HT1080 (cell line): ENCODE measurements at regions not wholly inside any gene's neighbourhood (a gene's known extent, or its start where the extent isn't known, plus 50 kb on each side); places are given as distances from the start of the nearest gene placed in this dataset.
A peak's percentile ranks its signal among the peaks of the same experiment; 100 is the strongest.

ENCODE experiments used
- DNase-seq: peaks from one replicate; pipeline ENCODE4 v3.0.0-alpha.2; 2015; ENCODE audit warnings: low read depth

DNA sequence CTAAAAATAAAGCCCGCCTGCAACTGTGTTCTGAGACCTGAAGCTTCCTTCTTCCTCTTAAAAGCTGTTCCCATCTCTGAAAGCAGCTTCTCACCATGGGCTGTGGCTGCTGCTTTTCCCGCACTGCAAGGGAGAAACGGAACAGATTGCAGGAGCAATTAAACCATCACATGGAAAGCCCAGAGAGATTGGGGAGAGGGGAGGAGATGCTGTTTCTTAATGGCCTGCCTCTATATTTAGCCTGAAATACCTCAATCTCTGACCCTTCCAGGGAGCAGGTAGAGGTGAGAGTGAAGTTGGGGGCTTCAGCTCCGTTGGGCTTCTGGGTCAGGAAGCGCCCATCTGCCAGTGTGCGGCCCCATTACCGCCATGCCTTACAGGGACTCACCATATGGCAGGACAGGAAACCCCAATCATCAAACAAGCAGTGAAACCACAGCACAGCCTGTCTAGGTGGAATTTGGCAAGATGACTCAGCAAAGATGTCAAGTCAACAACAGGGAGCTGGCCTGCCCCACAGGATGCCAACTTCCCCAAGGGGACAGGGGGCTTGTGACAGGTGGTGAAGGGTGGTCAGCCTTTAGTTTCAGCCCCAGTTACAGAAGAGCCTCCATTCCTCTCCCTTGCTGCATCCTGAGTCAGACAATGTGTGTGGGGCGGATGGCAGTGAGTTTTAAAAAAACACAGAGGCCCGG is 286.6 kb upstream of the CCL2 start:
- peak; percentile 78 for DNase-seq

DNA sequence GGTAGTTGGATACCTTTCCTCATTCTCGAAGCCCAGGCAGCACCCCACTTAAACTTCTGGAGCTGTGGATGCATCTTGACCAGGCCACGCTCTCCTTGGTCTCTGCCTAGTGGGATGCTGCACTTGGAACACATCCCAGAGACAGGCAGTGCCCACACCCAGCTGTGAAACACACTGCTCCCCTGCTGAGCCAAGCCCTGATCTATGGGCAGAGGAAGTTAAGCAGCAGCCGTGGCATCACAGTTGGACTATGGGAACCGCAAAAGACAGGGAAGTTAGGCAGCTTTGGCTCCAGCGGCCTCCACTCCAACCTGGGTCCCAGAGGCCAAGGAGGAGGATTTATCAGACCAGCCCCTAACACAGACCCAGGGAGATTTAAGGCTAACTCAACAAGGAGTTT is 284.8 kb upstream of the CCL2 start:
- DNase-seq = peak; percentile 40

- no peak for DNase-seq
Observed at GRCh38 chr17:33972763-33973162, 282.3 kb upstream of the CCL2 start.

GRCh38 chr17:33973491-33973890 is 281.6 kb upstream of the CCL2 start:
- no peak for DNase-seq

DNA sequence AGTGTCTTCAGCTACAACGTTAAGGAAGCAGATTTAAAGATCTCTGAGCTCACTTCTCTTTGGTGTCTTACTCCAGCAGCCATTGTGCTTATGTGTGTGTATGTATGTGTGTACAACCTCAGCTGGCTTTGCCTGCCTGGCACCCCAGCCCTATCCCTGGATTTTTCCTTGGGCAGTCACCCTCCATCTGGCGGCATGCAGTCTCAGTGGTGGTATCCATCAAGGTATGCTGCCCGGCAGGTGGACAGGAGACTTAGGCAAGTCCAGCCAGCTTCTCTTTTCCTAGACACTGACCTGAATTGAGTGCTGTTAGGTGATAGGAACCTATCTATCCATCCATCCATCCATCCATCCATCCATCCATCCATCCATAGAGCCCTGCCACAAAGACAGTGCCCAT is 280.8 kb upstream of the CCL2 start:
- no peak for DNase-seq

DNA sequence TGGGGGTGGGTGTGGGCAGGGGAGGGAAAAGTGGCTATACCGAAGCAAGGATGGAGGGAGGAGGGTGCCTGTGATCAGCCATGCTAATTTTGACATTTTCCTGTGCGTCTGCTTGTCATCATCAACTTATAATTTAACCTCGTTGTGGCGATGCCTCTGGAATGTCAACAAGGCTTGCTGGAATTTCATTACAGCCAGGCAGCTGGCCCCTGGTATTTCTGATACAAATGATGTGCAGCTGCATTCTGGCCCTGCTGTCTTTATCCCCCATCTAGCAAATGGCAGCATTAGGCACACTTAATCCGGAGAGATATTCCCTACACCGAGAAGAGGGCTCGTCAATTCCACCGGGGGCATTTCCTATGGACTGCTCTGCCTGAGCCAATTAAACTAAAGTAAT is 278.3 kb upstream of the CCL2 start:
- no peak for DNase-seq

DNA sequence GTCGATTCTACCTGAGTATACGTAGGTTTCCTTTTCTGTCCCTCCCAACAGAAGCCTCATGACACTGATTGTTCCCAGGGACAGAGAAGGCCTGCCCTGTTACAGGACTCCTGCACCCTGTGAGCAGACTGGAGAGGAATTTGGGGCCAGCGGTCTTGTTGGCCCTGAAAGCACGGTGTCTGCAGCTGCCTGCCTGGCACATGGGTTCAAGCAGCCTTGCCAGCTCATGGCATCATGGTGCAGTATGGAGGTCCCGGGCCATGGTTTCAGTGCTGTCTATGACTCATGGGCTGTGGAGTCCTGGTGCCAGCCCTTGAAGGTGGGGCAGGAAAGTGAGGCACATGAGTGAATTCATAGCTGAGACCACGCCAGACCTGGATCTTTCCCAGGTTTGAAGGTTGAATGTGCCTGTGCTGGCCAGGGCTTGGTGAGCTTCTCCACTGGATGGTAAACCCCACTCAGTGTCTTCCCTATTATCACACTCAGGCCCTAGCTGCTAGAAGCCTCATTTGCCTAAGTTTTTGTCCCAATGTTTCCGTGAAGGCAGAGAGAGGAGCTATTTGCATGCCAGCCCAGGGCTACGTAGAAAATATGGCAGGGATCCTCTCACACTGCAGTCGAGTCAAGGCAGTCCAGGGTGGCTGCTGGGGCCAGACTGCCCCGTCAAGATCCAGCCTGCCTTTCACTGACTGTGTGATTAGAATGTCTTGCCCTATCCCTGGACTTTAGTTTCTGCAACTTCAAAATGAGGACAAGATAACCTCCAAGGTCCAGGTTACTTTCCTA is 277.2 kb upstream of the CCL2 start:
- peak; percentile 58 for DNase-seq

- DNase-seq = no peak
Observed at GRCh38 chr17:33978889-33979288, 276.2 kb upstream of the CCL2 start.

- DNase-seq = peak; percentile 33
Observed at GRCh38 chr17:33980193-33980592, 274.9 kb upstream of the CCL2 start.

- DNase-seq = no peak
Observed at GRCh38 chr17:33981711-33982601, 273.1 kb upstream of the CCL2 start.

DNA sequence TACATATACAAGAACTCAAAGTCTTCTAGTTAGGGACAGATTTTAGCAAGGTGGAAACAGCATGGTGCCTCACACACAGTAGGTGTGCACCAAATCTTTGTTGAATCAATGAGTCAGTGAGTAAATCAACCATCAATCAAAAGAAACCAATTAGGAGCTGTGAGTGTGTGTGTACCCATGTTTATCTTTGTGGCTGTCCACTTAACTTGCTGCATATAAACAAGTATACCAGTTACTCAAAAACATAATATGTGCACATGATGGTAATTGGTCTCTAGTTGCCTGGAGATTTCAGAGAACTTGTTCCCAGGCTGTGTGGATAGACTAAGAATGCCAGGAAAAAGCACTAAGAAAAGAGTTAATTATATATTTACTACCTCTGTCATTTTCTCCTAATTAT is 272.2 kb upstream of the CCL2 start:
- DNase-seq = no peak

- DNase-seq = no peak
Observed at GRCh38 chr17:33983824-33984574, 271.1 kb upstream of the CCL2 start.

- no peak for DNase-seq
Observed at GRCh38 chr17:33986088-33986487, 269.0 kb upstream of the CCL2 start.

GRCh38 chr17:33986566-33986965 is 268.5 kb upstream of the CCL2 start:
- no peak for DNase-seq

DNA sequence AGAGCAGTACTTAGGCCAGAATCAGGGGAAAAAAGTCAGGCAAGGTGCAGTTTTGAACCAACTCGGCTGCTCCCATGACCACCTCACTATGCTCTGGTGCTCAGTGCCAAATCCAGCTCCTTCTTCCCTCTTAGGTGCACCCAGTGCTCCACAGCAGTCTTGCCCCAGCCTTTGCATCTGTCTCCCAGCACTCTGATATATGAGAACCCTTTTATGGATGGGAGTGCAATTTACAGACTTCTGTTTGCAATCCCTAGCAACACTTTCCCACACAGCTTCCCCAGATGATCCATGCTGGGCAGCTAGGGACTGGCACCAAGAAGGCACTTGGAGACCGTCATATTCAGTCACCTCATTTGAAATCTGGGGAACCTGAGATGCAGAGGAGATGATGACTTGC is 267.9 kb upstream of the CCL2 start:
- no peak for DNase-seq

GRCh38 chr17:33989361-33990148 is 265.5 kb upstream of the CCL2 start:
- no peak for DNase-seq

DNA sequence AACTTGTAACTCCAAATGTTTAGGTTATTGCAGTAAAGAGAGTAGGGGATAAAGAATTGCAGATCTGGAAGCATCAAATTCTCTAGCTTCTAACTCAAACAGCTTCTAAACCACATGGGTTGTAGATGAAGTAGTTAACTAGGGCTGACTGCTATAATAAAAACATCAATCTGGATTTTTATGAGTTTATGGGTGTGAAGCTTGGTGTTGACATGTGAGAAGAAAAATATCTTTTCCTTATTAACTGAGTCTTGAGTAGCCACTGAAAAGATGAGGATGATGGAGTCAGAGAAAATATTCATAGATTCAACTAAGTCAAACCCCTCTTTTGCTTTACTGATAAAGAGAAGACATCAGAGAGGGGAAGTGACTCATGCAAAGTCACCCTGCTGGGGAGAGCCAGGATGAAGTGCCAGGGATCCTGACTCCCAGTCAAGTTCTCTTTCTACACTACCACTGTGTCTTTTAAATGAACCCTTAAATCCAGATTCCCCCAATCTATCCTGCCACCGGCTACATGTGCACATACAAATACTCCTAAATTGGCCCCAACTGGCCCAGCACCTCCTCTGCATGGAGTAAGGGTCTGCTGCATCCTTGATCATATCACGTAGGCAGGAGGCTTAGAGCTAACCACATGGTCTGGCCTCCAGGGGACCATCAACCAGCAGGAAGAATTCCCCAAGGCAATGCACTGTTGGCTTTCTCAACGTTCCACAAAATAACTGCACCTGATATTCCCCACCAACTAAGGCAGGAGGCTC is 264.0 kb upstream of the CCL2 start:
- DNase-seq = peak; percentile 67

GRCh38 chr17:33992113-33992512 is 263.0 kb upstream of the CCL2 start:
- DNase-seq = no peak

DNA sequence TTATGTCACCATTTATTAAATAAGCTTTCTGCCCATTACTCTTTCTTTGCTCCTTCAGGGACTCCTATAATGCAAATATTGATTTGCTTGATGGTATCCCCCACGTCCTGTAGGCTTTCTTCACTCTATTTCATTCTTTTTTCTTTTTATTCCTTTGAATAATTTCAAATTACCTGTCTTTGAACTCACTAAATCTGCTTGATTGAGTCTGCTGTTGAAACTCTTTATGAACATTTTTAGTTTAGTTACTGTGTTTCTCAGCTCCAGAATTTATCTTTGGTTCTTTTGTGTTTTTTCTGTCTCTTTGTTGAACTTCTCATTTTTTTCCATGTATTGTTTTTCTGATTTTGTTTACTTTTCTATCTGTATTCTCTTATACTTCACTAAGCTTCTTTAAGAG is 254.4 kb upstream of the CCL2 start:
- no peak for DNase-seq

DNA sequence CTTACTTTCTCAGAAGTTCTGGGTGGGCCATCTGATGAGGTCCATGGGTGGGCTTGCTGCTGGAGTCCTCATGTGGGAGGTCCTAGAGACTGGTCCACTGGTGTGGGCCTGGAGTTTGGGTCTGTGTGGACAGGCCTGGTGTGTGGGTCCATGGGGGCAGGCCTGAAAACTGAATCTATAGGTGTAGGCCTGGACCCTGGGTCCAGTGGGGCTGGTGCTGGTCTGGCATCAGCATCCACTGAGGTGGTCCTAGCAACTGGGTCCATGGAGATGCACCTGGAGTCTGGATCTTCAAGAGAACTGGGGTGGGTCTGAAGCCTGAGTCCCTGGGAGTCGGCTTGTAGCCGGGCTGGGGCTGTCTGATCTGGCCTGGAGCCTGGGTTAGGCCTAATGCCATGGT is 253.8 kb upstream of the CCL2 start:
- no peak for DNase-seq
